ENCODE measurements at regions not wholly inside any gene's neighbourhood (a gene's known extent, or its start where the extent isn't known, plus 50 kb on each side); places are given as distances from the start of the nearest gene placed in this dataset.
"Not testable (repeated sequence)": the region's sequence is repeated elsewhere in the genome, so short reads cannot be mapped to it uniquely, and the experiment has no call there.

- TF ChIP-seq CTCF (IDR thresholded peaks at IDR 0.05; ENCODE audit: insufficient read depth, low read depth, low read length, missing control alignments): peak; percentile 11
- no peak for DNase-seq (ENCODE audit: low read depth)
- H3K4me3 ChIP-seq (ENCODE audit: low read depth, low read length): no peak overlapping the region
Observed at GRCh38 chr13:78131811-78132210, 213.2 kb upstream of the EDNRB start.

GRCh38 chr13:78131346-78131745, 212.7 kb upstream of the EDNRB start:
- no peak for TF ChIP-seq CTCF (IDR thresholded peaks at IDR 0.05; ENCODE audit: insufficient read depth, low read depth, low read length, missing control alignments)
- no peak for DNase-seq (ENCODE audit: low read depth)

GRCh38 chr13:78129823-78130222, 211.2 kb upstream of the EDNRB start:
- TF ChIP-seq CTCF (IDR thresholded peaks at IDR 0.05; ENCODE audit: insufficient read depth, low read depth, low read length, missing control alignments): no peak
- DNase-seq (ENCODE audit: low read depth): no peak
- H3K4me3 ChIP-seq (ENCODE audit: low read depth, low read length): no peak overlapping the region

More at GRCh38 chr13:78131346-78131745, 212.7 kb upstream of the EDNRB start:
- no peak overlapping the region for H3K4me3 ChIP-seq (ENCODE audit: low read depth, low read length)

GRCh38 chr13:78129359-78129758, 210.7 kb upstream of the EDNRB start:
- TF ChIP-seq CTCF (IDR thresholded peaks at IDR 0.05; ENCODE audit: insufficient read depth, low read depth, low read length, missing control alignments): no peak
- H3K4me3 ChIP-seq (ENCODE audit: low read depth, low read length): no peak overlapping the region
- no peak for DNase-seq (ENCODE audit: low read depth)

- DNase-seq (ENCODE audit: low read depth): peak; percentile 80
- TF ChIP-seq CTCF (IDR thresholded peaks at IDR 0.05; ENCODE audit: insufficient read depth, low read depth, low read length, missing control alignments): peak; percentile 74
- no peak overlapping the region for H3K4me3 ChIP-seq (ENCODE audit: low read depth, low read length)
Observed at GRCh38 chr13:78121459-78122348, 203.1 kb upstream of the EDNRB start.

- no peak for DNase-seq (ENCODE audit: low read depth)
- no peak for TF ChIP-seq CTCF (IDR thresholded peaks at IDR 0.05; ENCODE audit: insufficient read depth, low read depth, low read length, missing control alignments)
Observed at GRCh38 chr13:78121001-78121400, 202.4 kb upstream of the EDNRB start.

GRCh38 chr13:78120144-78120543, 201.5 kb upstream of the EDNRB start:
- not testable (repeated sequence) for H3K4me3 ChIP-seq (ENCODE audit: low read depth, low read length); DNase-seq (ENCODE audit: low read depth)

More at GRCh38 chr13:78121001-78121400, 202.4 kb upstream of the EDNRB start:
- H3K4me3 ChIP-seq (ENCODE audit: low read depth, low read length): no peak overlapping the region

- DNase-seq (ENCODE audit: low read depth): peak; percentile 23
- H3K4me3 ChIP-seq (ENCODE audit: low read depth, low read length): not testable (repeated sequence)
Observed at GRCh38 chr13:78117070-78117469, 198.4 kb upstream of the EDNRB start.
